Karpas-422 (cell line): ENCODE measurements at regions not wholly inside any gene's neighbourhood (a gene's known extent, or its start where the extent isn't known, plus 50 kb on each side); places are given as distances from the start of the nearest gene placed in this dataset.

Source experiments
- DNase-seq: peaks from one replicate; pipeline ENCODE4 v3.0.0-alpha.2; 2015
- H2AFZ ChIP-seq: fragments of 200-600 bp; sonication (generic); 2 replicates; pipeline ENCODE4 v1.6.1; 2014; ENCODE audit warnings: antibody characterized with exemption, low read length, mixed read lengths
- H3K27ac ChIP-seq: fragments of 200-600 bp; sonication (generic); 2 replicates; pipeline ENCODE4 v1.5.1; 2014; ENCODE audit warnings: mild to moderate bottlenecking, low read length, moderate library complexity
- H3K27me3 ChIP-seq: fragments of 200-600 bp; sonication (generic); 2 replicates; pipeline ENCODE4 v1.6.1; 2014; ENCODE audit warnings: low read length, mixed read lengths
- H3K36me3 ChIP-seq: fragments of 200-600 bp; sonication (generic); 2 replicates; pipeline ENCODE4 v1.6.1; 2014; ENCODE audit warnings: low read length, mixed read lengths; ENCODE audit not compliant: insufficient read depth
- H3K4me1 ChIP-seq: fragments of 200-600 bp; sonication (generic); 2 replicates; pipeline ENCODE4 v1.6.1; 2014; ENCODE audit warnings: mild to moderate bottlenecking, low read length, mixed read lengths
- H3K4me2 ChIP-seq: fragments of 200-600 bp; sonication (generic); 2 replicates; pipeline ENCODE4 v1.6.1; 2014; ENCODE audit warnings: low read length, low read depth, mild to moderate bottlenecking; ENCODE audit not compliant: poor library complexity, severe bottlenecking
- H3K4me3 ChIP-seq: fragments of 200-600 bp; sonication (generic); 2 replicates; pipeline ENCODE4 v1.5.1; 2014; ENCODE audit warnings: mild to moderate bottlenecking, antibody characterized with exemption, low read length, mixed read lengths
- H3K79me2 ChIP-seq: fragments of 200-600 bp; sonication (generic); 2 replicates; pipeline ENCODE4 v1.6.1; 2014; ENCODE audit warnings: mild to moderate bottlenecking, low read length, mixed read lengths
- H3K9ac ChIP-seq: fragments of 200-600 bp; sonication (generic); 2 replicates; pipeline ENCODE4 v1.6.0; 2014; ENCODE audit warnings: low read length
- H3K9me2 ChIP-seq: fragments of 200-600 bp; sonication (generic), shearing (Covaris generic); replicated peaks from 2 replicates; pipeline ENCODE4 v1.6.0; 2014; ENCODE audit warnings: mild to moderate bottlenecking, low read length, moderate library complexity; ENCODE audit not compliant: insufficient read depth
- H3K9me3 ChIP-seq: fragments of 300-700, 200-600 bp; sonication (generic); 2 replicates; pipeline ENCODE4 v1.6.1; 2014; ENCODE audit warnings: low read length, mixed read lengths
- H4K20me1 ChIP-seq: fragments of 200-600 bp; sonication (generic); 2 replicates; pipeline ENCODE4 v1.6.1; 2014; ENCODE audit warnings: mild to moderate bottlenecking, antibody characterized with exemption, low read length, low read depth; ENCODE audit not compliant: insufficient read depth

DNA sequence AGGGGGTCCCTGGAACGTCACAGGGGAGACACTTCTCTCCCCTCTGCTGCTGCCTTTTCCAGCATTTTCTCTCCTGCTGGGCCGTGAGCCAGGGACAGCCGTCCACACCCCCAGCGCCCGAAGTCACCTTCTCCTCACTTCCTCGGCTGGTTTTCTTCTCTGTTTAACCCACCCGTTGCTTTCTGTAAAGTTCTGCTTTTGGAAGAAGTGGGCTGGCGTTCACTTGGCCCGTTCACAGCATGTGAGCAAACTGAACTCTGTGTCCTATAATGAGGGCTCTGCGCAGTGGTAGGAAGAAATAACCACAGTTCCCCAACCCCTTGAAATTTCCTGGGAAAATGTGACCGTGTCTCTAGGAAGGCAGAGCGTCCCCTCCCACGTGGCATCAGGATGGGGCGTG, 187.0 kb upstream of the HDAC4 start:
- no peak overlapping the region for H3K4me2 ChIP-seq
- no peak overlapping the region for H3K27ac ChIP-seq
- DNase-seq: no peak
- H3K4me3 ChIP-seq: no peak overlapping the region
- H3K36me3 ChIP-seq: no peaks in the 10 kb centered on the region
- H3K79me2 ChIP-seq: no peaks in the 10 kb centered on the region
- H3K4me1 ChIP-seq: no peaks in the 10 kb centered on the region
- H3K9me3 ChIP-seq: no peaks in the 10 kb centered on the region; the same call in 1 of the 2 replicates
- no peaks in the 10 kb centered on the region for H3K9me2 ChIP-seq
- H2AFZ ChIP-seq: no peak overlapping the region
- no peak overlapping the region for H3K9ac ChIP-seq
- no peaks in the 10 kb centered on the region for H3K27me3 ChIP-seq
- H4K20me1 ChIP-seq: no peaks in the 10 kb centered on the region; the same call in 1 of the 2 replicates

- H4K20me1 ChIP-seq: no peaks in the 10 kb centered on the region; the same call in 1 of the 2 replicates
- H3K79me2 ChIP-seq: no peaks in the 10 kb centered on the region
- no peaks in the 10 kb centered on the region for H3K27me3 ChIP-seq
- no peaks in the 10 kb centered on the region for H3K9me2 ChIP-seq
- no peaks in the 10 kb centered on the region for H3K4me1 ChIP-seq
- no peaks in the 10 kb centered on the region for H3K36me3 ChIP-seq
- H3K9me3 ChIP-seq: no peaks in the 10 kb centered on the region; the same call in 1 of the 2 replicates
- no peak overlapping the region for H3K27ac ChIP-seq
- no peak overlapping the region for H3K9ac ChIP-seq
- no peak for DNase-seq
- no peak overlapping the region for H2AFZ ChIP-seq
- no peak overlapping the region for H3K4me2 ChIP-seq
- H3K4me3 ChIP-seq: no peak overlapping the region
Observed at GRCh38 chr2:239587311-239587731, 186.5 kb upstream of the HDAC4 start.

DNA sequence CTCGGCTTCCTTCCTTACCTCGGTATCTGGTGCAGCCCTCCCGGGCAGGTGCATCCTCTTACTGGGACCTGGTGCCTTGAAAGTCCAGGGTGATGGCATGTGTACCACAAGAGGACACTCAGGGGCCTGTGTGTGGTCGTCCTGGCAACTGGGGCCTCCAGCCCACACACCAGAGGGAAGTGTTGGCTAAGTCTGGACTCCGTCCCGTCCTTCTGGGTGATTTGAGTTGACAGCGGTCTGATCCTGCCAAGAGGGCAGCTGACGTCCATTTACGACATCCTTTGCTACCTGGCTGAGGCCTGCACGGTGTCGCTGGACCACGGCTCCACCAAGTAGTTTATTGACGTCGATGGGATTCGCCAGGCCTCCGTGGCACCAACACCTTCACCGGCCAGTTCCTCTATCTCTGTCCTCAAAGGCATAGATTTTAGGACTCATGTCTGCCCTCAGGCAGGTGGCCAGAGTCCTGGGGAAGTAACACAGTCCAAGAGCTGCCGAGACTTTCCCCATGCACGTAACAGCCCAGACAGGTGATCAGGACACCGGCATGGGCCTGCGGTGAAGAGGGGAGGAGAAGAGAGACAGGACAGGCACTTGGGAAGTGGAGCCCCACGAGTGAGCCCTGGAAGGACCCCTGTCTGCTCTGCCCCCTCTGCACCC, 186.0 kb upstream of the HDAC4 start:
- no peak for DNase-seq
- Histone ChIP-seq H3K4me3 (no peak overlapping the region), H3K27ac (no peak overlapping the region), H3K9me3 (no peaks in the 10 kb centered on the region), H4K20me1 (no peaks in the 10 kb centered on the region; the same call in 1 of the 2 replicates), H3K9me2 (no peaks in the 10 kb centered on the region), H2AFZ (no peak overlapping the region), H3K4me1 (no peaks in the 10 kb centered on the region), H3K9ac (no peak overlapping the region), H3K4me2 (no peak overlapping the region), H3K79me2 (no peaks in the 10 kb centered on the region), H3K27me3 (no peaks in the 10 kb centered on the region), H3K36me3 (no peaks in the 10 kb centered on the region)

- no peaks in the 10 kb centered on the region for H3K27me3 ChIP-seq
- H4K20me1 ChIP-seq: no peaks in the 10 kb centered on the region; the same call in 1 of the 2 replicates
- H3K4me3 ChIP-seq: no peak overlapping the region
- H3K9me2 ChIP-seq: no peaks in the 10 kb centered on the region
- H3K9ac ChIP-seq: no peak overlapping the region
- H3K4me1 ChIP-seq: no peaks in the 10 kb centered on the region
- no peak overlapping the region for H2AFZ ChIP-seq
- H3K79me2 ChIP-seq: no peaks in the 10 kb centered on the region
- H3K36me3 ChIP-seq: no peaks in the 10 kb centered on the region
- no peaks in the 10 kb centered on the region for H3K9me3 ChIP-seq
- DNase-seq: no peak
- H3K27ac ChIP-seq: no peak overlapping the region
- H3K4me2 ChIP-seq: no peak overlapping the region
Observed at GRCh38 chr2:239585422-239585821, 184.6 kb upstream of the HDAC4 start.

DNA sequence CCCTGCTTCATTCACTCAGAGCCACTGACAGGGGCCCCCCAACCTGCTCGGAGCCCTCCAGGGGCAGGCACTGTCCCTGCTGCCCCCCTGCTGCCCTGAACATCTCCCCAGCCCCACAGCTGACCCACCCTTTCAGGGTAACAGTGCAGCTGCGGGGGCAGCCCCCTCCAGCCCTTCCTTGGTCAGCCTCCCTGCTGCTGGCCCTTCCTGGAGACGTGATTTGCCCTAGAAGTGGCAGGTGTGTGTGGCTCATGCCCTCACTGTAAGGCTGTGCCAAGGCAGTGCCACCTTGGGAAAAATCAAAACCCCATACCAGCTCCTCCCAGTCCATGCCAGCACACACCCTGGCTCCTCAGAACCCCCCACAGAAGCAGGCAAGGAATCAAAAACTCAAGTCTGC, 184.2 kb upstream of the HDAC4 start:
- Histone ChIP-seq H3K9me2 (no peaks in the 10 kb centered on the region), H3K36me3 (no peaks in the 10 kb centered on the region), H3K4me2 (no peak overlapping the region), H3K9me3 (no peaks in the 10 kb centered on the region), H3K9ac (no peak overlapping the region), H4K20me1 (no peaks in the 10 kb centered on the region; the same call in 1 of the 2 replicates), H3K4me3 (no peak overlapping the region), H3K27ac (no peak overlapping the region), H3K27me3 (no peaks in the 10 kb centered on the region), H3K4me1 (no peaks in the 10 kb centered on the region), H3K79me2 (no peaks in the 10 kb centered on the region), H2AFZ (no peak overlapping the region)
- no peak for DNase-seq

- Histone ChIP-seq H3K9me2 (no peaks in the 10 kb centered on the region), H3K36me3 (no peaks in the 10 kb centered on the region)
Observed at GRCh38 chr2:239583879-239584859, 183.3 kb upstream of the HDAC4 start.

GRCh38 chr2:239583171-239583878, 182.5 kb upstream of the HDAC4 start:
- H3K4me3 ChIP-seq: no peak overlapping the region
- no peaks in the 10 kb centered on the region for H3K36me3 ChIP-seq
- no peaks in the 10 kb centered on the region; the same call in 1 of the 2 replicates for H4K20me1 ChIP-seq
- no peaks in the 10 kb centered on the region for H3K79me2 ChIP-seq
- DNase-seq: no peak
- no peaks in the 10 kb centered on the region for H3K9me2 ChIP-seq
- no peak overlapping the region for H2AFZ ChIP-seq
- H3K9me3 ChIP-seq: no peaks in the 10 kb centered on the region
- H3K9ac ChIP-seq: no peak overlapping the region
- H3K27ac ChIP-seq: no peak overlapping the region
- no peaks in the 10 kb centered on the region for H3K4me1 ChIP-seq
- H3K4me2 ChIP-seq: no peak overlapping the region
- no peaks in the 10 kb centered on the region for H3K27me3 ChIP-seq

More at GRCh38 chr2:239583879-239584859, 183.3 kb upstream of the HDAC4 start:
- H3K27ac ChIP-seq: no peak overlapping the region
- no peaks in the 10 kb centered on the region for H3K27me3 ChIP-seq
- no peak overlapping the region for H3K9ac ChIP-seq
- no peak overlapping the region for H3K4me3 ChIP-seq
- H3K4me1 ChIP-seq: no peaks in the 10 kb centered on the region
- no peak overlapping the region for H3K4me2 ChIP-seq
- no peaks in the 10 kb centered on the region for H3K9me3 ChIP-seq
- H2AFZ ChIP-seq: no peak overlapping the region
- no peaks in the 10 kb centered on the region; the same call in 1 of the 2 replicates for H4K20me1 ChIP-seq
- no peaks in the 10 kb centered on the region for H3K79me2 ChIP-seq
- no peak for DNase-seq

DNA sequence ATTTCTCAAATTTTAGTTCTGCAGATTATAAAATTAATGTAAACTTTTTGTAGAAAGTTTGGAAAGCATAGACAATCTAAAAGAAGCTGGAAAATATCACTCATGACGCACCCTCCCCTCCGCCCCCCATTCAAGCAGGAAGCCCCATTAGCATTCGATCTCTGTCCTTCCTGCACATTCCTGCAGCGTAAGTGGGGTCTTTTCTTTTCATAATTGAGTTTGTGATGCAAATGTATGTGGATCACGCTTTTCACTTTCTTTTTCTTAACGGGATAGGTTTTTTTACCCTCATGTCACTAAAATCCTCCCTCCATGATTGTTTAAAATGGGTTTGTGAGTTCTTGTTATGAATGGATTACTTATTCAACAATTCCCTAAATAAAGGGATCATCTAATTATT, 181.7 kb upstream of the HDAC4 start:
- no peaks in the 10 kb centered on the region for H3K79me2 ChIP-seq
- no peaks in the 10 kb centered on the region for H3K4me1 ChIP-seq
- H3K36me3 ChIP-seq: no peaks in the 10 kb centered on the region
- no peaks in the 10 kb centered on the region for H3K27me3 ChIP-seq
- no peak overlapping the region for H2AFZ ChIP-seq
- no peaks in the 10 kb centered on the region for H3K9me3 ChIP-seq
- H3K9me2 ChIP-seq: no peaks in the 10 kb centered on the region
- no peak overlapping the region for H3K27ac ChIP-seq
- H3K9ac ChIP-seq: no peak overlapping the region
- no peak overlapping the region for H3K4me3 ChIP-seq
- DNase-seq: no peak
- no peaks in the 10 kb centered on the region; the same call in 1 of the 2 replicates for H4K20me1 ChIP-seq
- H3K4me2 ChIP-seq: no peak overlapping the region
